ENCODE measurements at regions not wholly inside any gene's neighbourhood (a gene's known extent, or its start where the extent isn't known, plus 50 kb on each side); places are given as distances from the start of the nearest gene placed in this dataset.

- TF ChIP-seq POLR2A (IDR thresholded peaks at IDR 0.05) (no peak), CTCF (IDR thresholded peaks at IDR 0.05) (no peak)
These were observed 65.1 kb upstream of the ATP12A start for GRCh38 chr13:24615114-24615513.

All from lower leg skin (tissue), 3 donors.